NCI-H2196 treated with DMSO at 0.1 percent for 48 hours (cell line): ENCODE measurements at regions not wholly inside any gene's neighbourhood (a gene's known extent, or its start where the extent isn't known, plus 50 kb on each side); places are given as distances from the start of the nearest gene placed in this dataset.
"Not testable (repeated sequence)": the region's sequence is repeated elsewhere in the genome, so short reads cannot be mapped to it uniquely, and the experiment has no call there.

ENCODE experiments used
- DNase-seq: peaks from one replicate; lab custom pipeline; 2025; ENCODE audit not compliant: unreplicated experiment; lab: John Stamatoyannopoulos, UW

DNA sequence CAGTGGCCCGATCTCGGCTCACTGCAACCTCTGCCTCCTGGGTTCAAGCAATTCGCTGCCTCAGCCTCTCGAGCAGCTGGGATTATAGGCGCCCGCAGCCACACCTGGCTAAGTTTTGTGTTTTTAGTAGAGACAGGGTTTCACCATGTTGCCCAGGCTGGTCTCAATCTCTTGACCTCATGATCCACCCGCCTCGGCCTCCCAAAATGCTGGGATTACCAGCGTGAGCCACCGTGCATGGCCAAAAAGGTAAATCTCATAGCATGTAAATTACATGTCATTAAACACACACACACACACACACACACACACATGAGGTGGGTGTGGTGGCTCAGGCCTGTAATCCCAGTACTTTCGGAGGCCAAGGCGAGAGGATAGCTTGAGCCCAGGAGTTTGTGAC is 53.7 kb upstream of the SEPTIN5 start:
- DNase-seq, result not testable (repeated sequence)

- no peak for DNase-seq
Observed at GRCh38 chr22:19661156-19661555, 53.1 kb upstream of the SEPTIN5 start.

- DNase-seq, result not testable (repeated sequence)
Observed at GRCh38 chr22:19662049-19662684, 52.1 kb upstream of the SEPTIN5 start.

DNA sequence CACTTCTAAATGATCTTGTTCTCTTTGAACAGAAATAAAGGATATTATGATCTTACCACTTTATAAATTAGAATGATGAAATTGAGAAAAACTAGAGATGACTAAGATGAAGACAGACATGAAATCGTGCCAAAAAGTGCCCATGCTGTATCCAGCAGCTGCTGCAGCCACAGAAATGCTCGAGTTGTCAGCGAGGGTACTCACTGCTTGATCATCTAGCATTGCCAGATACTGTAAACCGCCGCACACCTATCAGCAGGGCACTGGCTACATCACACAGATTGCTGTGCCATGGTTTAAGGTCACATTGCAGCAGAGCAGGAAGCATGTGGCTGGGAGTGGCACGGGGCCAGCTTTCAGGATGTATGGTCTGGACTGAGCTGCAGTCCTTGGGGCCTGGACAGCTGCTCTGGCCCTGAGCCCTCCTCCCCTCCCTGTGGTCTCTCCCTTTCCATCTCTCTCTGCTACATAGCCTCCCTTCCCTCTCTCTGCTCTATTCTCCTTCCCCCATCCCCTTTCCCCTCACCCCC is 51.0 kb upstream of the SEPTIN5 start:
- DNase-seq, result peak; percentile 67

GRCh38 chr22:19663821-19664355 is 50.4 kb upstream of the SEPTIN5 start:
- peak; percentile 37 for DNase-seq

DNA sequence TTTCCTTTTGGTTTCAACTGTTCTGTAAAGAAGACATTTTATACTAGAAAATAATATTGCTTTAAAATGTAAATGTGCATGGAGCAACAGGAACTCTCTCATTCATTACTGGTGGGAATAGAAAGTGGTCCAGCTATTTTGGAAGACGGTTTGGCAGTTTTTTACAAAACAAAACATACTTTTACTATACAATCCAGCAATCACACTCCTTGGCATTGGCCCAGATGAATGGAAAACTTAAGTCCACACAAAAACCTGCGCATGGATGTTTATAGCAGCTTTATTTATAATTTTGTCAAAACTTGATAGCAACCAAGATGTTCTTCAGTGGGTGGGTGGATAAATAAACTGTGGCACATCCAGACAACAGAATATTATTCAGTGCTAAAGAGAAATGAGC is 49.9 kb upstream of the SEPTIN5 start:
- DNase-seq, result no peak
